ENCODE measurements at regions not wholly inside any gene's neighbourhood (a gene's known extent, or its start where the extent isn't known, plus 50 kb on each side); places are given as distances from the start of the nearest gene placed in this dataset.
"Not testable (repeated sequence)": the region's sequence is repeated elsewhere in the genome, so short reads cannot be mapped to it uniquely, and the experiment has no call there.

- Histone ChIP-seq H3K27ac (ENCODE audit: insufficient read depth, low read length) (no peak overlapping the region), H2AK9ac (replicated peaks; ENCODE audit: low read depth, low read length, poor library complexity) (no peak overlapping the region), H3K14ac (replicated peaks; ENCODE audit: low read depth, low read length) (peak overlapping the region; percentile 4; the same call in 1 of the 2 replicates), H3K4ac (ENCODE audit: low read depth, low read length) (no peak overlapping the region), H3K4me3 (ENCODE audit: insufficient read depth, low read depth, low read length) (no peak overlapping the region), H4K8ac (ENCODE audit: low read depth in 2 of 2, low read length in 2 of 2) (peak overlapping the region in 1 of 2 experiments; percentile 27; a peak in 1 of 4 replicates), H4K5ac (ENCODE audit: low read depth, low read length) (no peak overlapping the region), H2BK5ac (ENCODE audit: low read depth, low read length, poor library complexity, severe bottlenecking) (no peak overlapping the region), H3K4me2 (ENCODE audit: low read depth, low read length) (no peak overlapping the region), H4K20me1 (ENCODE audit: insufficient read depth, low read length) (no peaks in the 10 kb centered on the region), H3K4me1 (ENCODE audit: control insufficient read depth, insufficient read depth, low read length) (peaks cover 1% of the 10 kb centered on the region; the same call in 1 of the 2 replicates), H2BK120ac (ENCODE audit: low read depth, low read length) (0 out of 2 replicates have a peak overlapping the region, but pooled peaks have one; percentile 9), H3K36me3 (ENCODE audit: control insufficient read depth, insufficient read depth, low read length) (no peaks in the 10 kb centered on the region), H4K91ac (ENCODE audit: insufficient read depth, low read depth, low read length) (no peak overlapping the region), H3K27me3 (ENCODE audit: control insufficient read depth, insufficient read depth, low read length) (no peaks in the 10 kb centered on the region), H2AFZ (replicated peaks; ENCODE audit: low read length, poor library complexity) (no peak overlapping the region), H3K79me1 (ENCODE audit: low read depth in 1 of 2, low read length in 2 of 2) (no peaks in the 10 kb centered on the region), H3K18ac (ENCODE audit: low read depth, low read length) (no peak overlapping the region; the same call in 1 of the 2 replicates), H3K56ac (ENCODE audit: extremely low read depth, insufficient read depth, low read length) (no peak overlapping the region), H2AK5ac (ENCODE audit: low read depth, low read length) (no peak overlapping the region), H3K23ac (ENCODE audit: low read depth, low read length) (no peak overlapping the region), H3K9me3 (ENCODE audit: control insufficient read depth, insufficient read depth, low read length) (no peaks in the 10 kb centered on the region), H3K9me1 (ENCODE audit: insufficient read depth, low read length) (no peaks in the 10 kb centered on the region), H3K9ac (ENCODE audit: low read depth, low read length) (no peak overlapping the region), H2BK20ac (ENCODE audit: low read depth, low read length) (no peak overlapping the region), H2BK15ac (ENCODE audit: low read depth, low read length) (no peak overlapping the region)
- WGBS, 2 experiments (ENCODE audit: extremely low coverage in 2 of 2, insufficient read length in 1 of 2), result no CpG with 5 or more reads among the region's 4 CpGs
- ChIA-PET POLR2A (ENCODE audit: unreplicated experiment) (no interaction called here), CTCF (interaction anchor here (1.1 kb wide), 1 partner anchor 8 kb away, joined by 3 read pairs; no protein-coding TSS in a partner anchor)
- TF ChIP-seq MAFK (IDR thresholded peaks at IDR 0.05; ENCODE audit: low read depth, low read length) (no peak), RAD21 (IDR thresholded peaks at IDR 0.05; ENCODE audit: low read length) (no peak), RCOR1 (IDR thresholded peaks at IDR 0.05; ENCODE audit: insufficient replicate concordance, low read length) (no peak), CEBPB (IDR thresholded peaks at IDR 0.05; ENCODE audit: low read depth, low read length) (0 out of 2 replicates have a peak, but pooled peaks have one; percentile 19), POLR2A (IDR thresholded peaks at IDR 0.05; ENCODE audit: low read depth, low read length) (no peak)
- no TSS peak for BruUV-seq (replicated peaks)
- ATAC-seq (ENCODE audit: low read depth), result peak; percentile 42; the same call in 1 of the 2 replicates
- in situ Hi-C loops (cut with MboI; ENCODE audit: low sequenced_read_pairs), result no loop called here
- intact Hi-C loops (cut with micrococcal nuclease), result no loop called here
- DNase-seq, result peak; percentile 74
- dilution Hi-C loops (cut with HindIII; ENCODE audit: low sequenced_read_pairs, unreplicated experiment), result no loop called here
These were observed 267.8 kb upstream of the ANKRD50 start for GRCh38 chr4:124980276-124980752.

- H3K36me3 ChIP-seq (ENCODE audit: control insufficient read depth, insufficient read depth, low read length); dilution Hi-C loops (cut with HindIII; ENCODE audit: low sequenced_read_pairs, unreplicated experiment); H3K23ac ChIP-seq (ENCODE audit: low read depth, low read length); H3K4me1 ChIP-seq (ENCODE audit: control insufficient read depth, insufficient read depth, low read length); H2AK5ac ChIP-seq (ENCODE audit: low read depth, low read length); H3K4me3 ChIP-seq (ENCODE audit: insufficient read depth, low read depth, low read length); H2AFZ ChIP-seq (replicated peaks; ENCODE audit: low read length, poor library complexity); BruUV-seq (replicated peaks); DNase-seq; POLR2A ChIA-PET (ENCODE audit: unreplicated experiment); H4K20me1 ChIP-seq (ENCODE audit: insufficient read depth, low read length); H2BK20ac ChIP-seq (ENCODE audit: low read depth, low read length); H2BK15ac ChIP-seq (ENCODE audit: low read depth, low read length); ATAC-seq (ENCODE audit: low read depth); H3K9me3 ChIP-seq (ENCODE audit: control insufficient read depth, insufficient read depth, low read length); H4K5ac ChIP-seq (ENCODE audit: low read depth, low read length); H2AK9ac ChIP-seq (replicated peaks; ENCODE audit: low read depth, low read length, poor library complexity); H3K79me1 ChIP-seq (ENCODE audit: low read depth in 1 of 2, low read length in 2 of 2); H3K4me2 ChIP-seq (ENCODE audit: low read depth, low read length); H2BK120ac ChIP-seq (ENCODE audit: low read depth, low read length); H3K18ac ChIP-seq (ENCODE audit: low read depth, low read length); H3K27ac ChIP-seq (ENCODE audit: insufficient read depth, low read length); in situ Hi-C loops (cut with MboI; ENCODE audit: low sequenced_read_pairs); H3K56ac ChIP-seq (ENCODE audit: extremely low read depth, insufficient read depth, low read length); H4K91ac ChIP-seq (ENCODE audit: insufficient read depth, low read depth, low read length); H3K9ac ChIP-seq (ENCODE audit: low read depth, low read length); CTCF ChIA-PET; H4K8ac ChIP-seq (ENCODE audit: low read depth in 2 of 2, low read length in 2 of 2); H2BK5ac ChIP-seq (ENCODE audit: low read depth, low read length, poor library complexity, severe bottlenecking); H3K14ac ChIP-seq (replicated peaks; ENCODE audit: low read depth, low read length); intact Hi-C loops (cut with micrococcal nuclease); H3K9me1 ChIP-seq (ENCODE audit: insufficient read depth, low read length); H3K4ac ChIP-seq (ENCODE audit: low read depth, low read length); H3K27me3 ChIP-seq (ENCODE audit: control insufficient read depth, insufficient read depth, low read length): not testable (repeated sequence)
- WGBS, 2 experiments (ENCODE audit: extremely low coverage in 2 of 2, insufficient read length in 1 of 2), result no CpG with 5 or more reads among the region's 1 CpG
These were observed 266.0 kb upstream of the ANKRD50 start for GRCh38 chr4:124978536-124978935.

Data from IMR-90 (cell line).